ENCODE measurements at regions not wholly inside any gene's neighbourhood (a gene's known extent, or its start where the extent isn't known, plus 50 kb on each side); places are given as distances from the start of the nearest gene placed in this dataset.

DNA sequence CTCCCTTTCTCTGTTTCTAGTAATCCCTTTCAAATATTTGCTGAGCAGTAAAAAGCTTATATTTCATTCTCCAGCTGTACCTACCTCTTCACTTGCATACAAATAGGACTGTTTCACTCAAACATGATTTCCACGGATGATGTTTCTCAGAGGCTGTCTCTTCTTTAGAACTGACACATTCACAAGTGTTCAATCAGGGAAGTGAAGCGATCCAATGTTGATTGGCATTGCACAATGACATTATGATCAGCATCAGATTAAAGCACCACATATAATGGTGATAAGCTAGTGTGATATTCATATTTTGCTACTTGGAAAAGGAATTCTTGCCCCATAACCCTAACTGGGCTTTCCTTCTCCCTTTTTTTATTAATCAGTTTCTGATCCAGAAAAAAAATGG, 681.8 kb downstream of the TBC1D32 start:
- H2BK120ac ChIP-seq (replicated peaks; ENCODE audit: low read depth, low read length), result no peak overlapping the region
- H4K91ac ChIP-seq (replicated peaks; ENCODE audit: insufficient read length, low read length), result no peak overlapping the region
- H3K23me2 ChIP-seq (ENCODE audit: low read depth, low read length), result no peaks in the 10 kb centered on the region
- CTCF ChIA-PET (ENCODE audit: partially characterized antibody), result interaction anchor here (0.7 kb wide), 1 partner anchor 178 kb away, joined by 3 read pairs; no protein-coding TSS in a partner anchor
- no peaks in the 10 kb centered on the region for H3K79me2 ChIP-seq (ENCODE audit: control insufficient read depth in 1 of 2, insufficient read depth in 2 of 2, low read length in 2 of 2)
- 75% methylated on average over 2 of the region's 2 CpGs; no CpG with 5 or more reads in 1 of the 2 experiments for WGBS, 2 experiments (ENCODE audit: extremely low coverage in 1 of 2, insufficient coverage in 1 of 2, insufficient read length in 1 of 2, insufficient replicate concordance in 2 of 2, low coverage in 1 of 2, low lambda C conversion rate in 2 of 2, missing lambda C conversion rate in 1 of 2)
- no peak overlapping the region for H4K5ac ChIP-seq (ENCODE audit: insufficient read length, low read depth, low read length)
- POLR2A ChIA-PET (ENCODE audit: partially characterized antibody), result no interaction called here
- no peak overlapping the region for H3K4me3 ChIP-seq (ENCODE audit: extremely low read depth in 1 of 4, insufficient read depth in 2 of 4, low read depth in 3 of 4, low read length in 4 of 4)
- H3K23ac ChIP-seq (ENCODE audit: insufficient read length), result no peak overlapping the region
- H3K4me1 ChIP-seq (replicated peaks in 1 of 4; ENCODE audit: control insufficient read depth in 3 of 4, insufficient read depth in 4 of 4, low read length in 3 of 4), result no peaks in the 10 kb centered on the region
- no peak overlapping the region for H3K9ac ChIP-seq (replicated peaks in 1 of 4; ENCODE audit: extremely low read depth in 1 of 4, low read depth in 3 of 4, low read length in 3 of 4)
- H3K79me1 ChIP-seq (ENCODE audit: low read depth, low read length), result no peaks in the 10 kb centered on the region
- H2BK12ac ChIP-seq (ENCODE audit: low read depth, low read length), result no peak overlapping the region
- H3K27ac ChIP-seq (ENCODE audit: low read depth, low read length), result no peak overlapping the region
- DNase-seq (ENCODE audit: low read depth in 1 of 2, low spot score in 2 of 2), result no peak
- H2BK15ac ChIP-seq (ENCODE audit: low read length), result no peak overlapping the region
- H3K27me3 ChIP-seq (replicated peaks in 1 of 4; ENCODE audit: control insufficient read depth in 3 of 4, extremely low read depth in 1 of 4, insufficient read depth in 3 of 4, low read length in 3 of 4), result no peaks in the 10 kb centered on the region
- no peak overlapping the region for H2BK20ac ChIP-seq (ENCODE audit: low read length)
- H3K4ac ChIP-seq (replicated peaks; ENCODE audit: insufficient read length, low read depth, low read length), result no peak overlapping the region
- H3K36me3 ChIP-seq (ENCODE audit: control insufficient read depth in 2 of 4, insufficient read depth in 4 of 4, low read length in 3 of 4), result no peaks in the 10 kb centered on the region
- H3K56ac ChIP-seq (replicated peaks; ENCODE audit: insufficient read length, low read depth, low read length), result no peak overlapping the region
- H2BK5ac ChIP-seq (ENCODE audit: low read depth, low read length), result no peak overlapping the region
- H2AK5ac ChIP-seq (ENCODE audit: low read depth, low read length), result no peak overlapping the region
- no peak overlapping the region for H3K18ac ChIP-seq (ENCODE audit: extremely low read depth, low read length)
- no peak for TF ChIP-seq POU5F1 (IDR thresholded peaks at IDR 0.05; ENCODE audit: low read depth, low read length)
- no peak for TF ChIP-seq ASH2L (IDR thresholded peaks at IDR 0.05; ENCODE audit: low read length)
- TF ChIP-seq, protein P1, sequence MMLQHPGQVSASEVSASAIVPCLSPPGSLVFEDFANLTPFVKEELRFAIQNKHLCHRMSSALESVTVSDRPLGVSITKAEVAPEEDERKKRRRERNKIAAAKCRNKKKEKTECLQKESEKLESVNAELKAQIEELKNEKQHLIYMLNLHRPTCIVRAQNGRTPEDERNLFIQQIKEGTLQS (IDR thresholded peaks at IDR 0.05; ENCODE audit: insufficient read depth, low read depth, low read length), result no peak
- no peak for TF ChIP-seq NANOG (IDR thresholded peaks at IDR 0.05; ENCODE audit: insufficient read depth, low read depth, low read length, poor library complexity, severe bottlenecking)
- TF ChIP-seq GTF2F1 (IDR thresholded peaks at IDR 0.05; ENCODE audit: borderline replicate concordance, low read depth, low read length), result no peak
- TF ChIP-seq SAP30 (IDR thresholded peaks at IDR 0.05; ENCODE audit: insufficient read depth, insufficient replicate concordance, low read length), result no peak
- no peak for TF ChIP-seq POLR2AphosphoS5 (IDR thresholded peaks at IDR 0.05; ENCODE audit: low read depth, low read length)
- TF ChIP-seq HDAC2 (IDR thresholded peaks at IDR 0.05; ENCODE audit: borderline replicate concordance in 1 of 2, low read depth in 2 of 2, low read length in 2 of 2), result no peak
- TF ChIP-seq, protein P2, sequence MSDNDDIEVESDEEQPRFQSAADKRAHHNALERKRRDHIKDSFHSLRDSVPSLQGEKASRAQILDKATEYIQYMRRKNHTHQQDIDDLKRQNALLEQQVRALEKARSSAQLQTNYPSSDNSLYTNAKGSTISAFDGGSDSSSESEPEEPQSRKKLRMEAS (IDR thresholded peaks at IDR 0.05), result no peak
- TF ChIP-seq RFX5 (IDR thresholded peaks at IDR 0.05; ENCODE audit: borderline replicate concordance, low read depth, low read length), result no peak
- no peak overlapping the region for H3K14ac ChIP-seq (ENCODE audit: insufficient read length)
- H3K4me2 ChIP-seq (ENCODE audit: insufficient read depth in 1 of 2, low read depth in 2 of 2, low read length in 2 of 2), result no peak overlapping the region
- no peaks in the 10 kb centered on the region for H4K20me1 ChIP-seq (replicated peaks in 1 of 2; ENCODE audit: control insufficient read depth in 1 of 2, insufficient read depth in 2 of 2, low read length in 2 of 2)
- FAIRE-seq, result no peak
- H2AFZ ChIP-seq (ENCODE audit: low read length), result no peak overlapping the region; the same call in 1 of the 2 replicates
- H3K9me3 ChIP-seq (ENCODE audit: insufficient read depth in 2 of 2, low read depth in 1 of 2, low read length in 1 of 2), result no peaks in the 10 kb centered on the region
- no peak overlapping the region for H4K8ac ChIP-seq (ENCODE audit: extremely low read depth, insufficient read depth, low read length)
